Esophagus squamous epithelium (tissue), 4 donors: ENCODE measurements at regions not wholly inside any gene's neighbourhood (a gene's known extent, or its start where the extent isn't known, plus 50 kb on each side); places are given as distances from the start of the nearest gene placed in this dataset.

Source experiments
- CTCF ChIP-seq, 6 experiments: fragments of 450-650 bp in 4 of 6; fragments of 200-600 bp in 2 of 6; sonication (generic) in 2 of 6; IDR thresholded peaks; one replicate each; pipeline ENCODE4 v1.5.1; 2016 to 2019; ENCODE audit warnings: antibody characterized with exemption in 6 of 6, mild to moderate bottlenecking in 4 of 6, moderate library complexity in 4 of 6
- POLR2A ChIP-seq, 4 donors: fragments of 450-650 bp; IDR thresholded peaks; one replicate each; pipeline ENCODE4 v1.6.1; 2017; ENCODE audit warnings: antibody characterized with exemption in 4 of 4, mild to moderate bottlenecking in 4 of 4, moderate library complexity in 3 of 4

- TF ChIP-seq CTCF (IDR thresholded peaks at IDR 0.05): no peak
- no peak for TF ChIP-seq POLR2A (IDR thresholded peaks at IDR 0.05)
These were observed 68.7 kb upstream of the FSTL4 start for GRCh38 chr5:133680830-133681565.
